ENCODE measurements at regions not wholly inside any gene's neighbourhood (a gene's known extent, or its start where the extent isn't known, plus 50 kb on each side); places are given as distances from the start of the nearest gene placed in this dataset.

- TF ChIP-seq CTCF (IDR thresholded peaks at IDR 0.05; ENCODE audit: insufficient read depth, low read length), result no peak
- H3K4me3 ChIP-seq (ENCODE audit: low read depth, low read length), result no peak overlapping the region
- DNase-seq (ENCODE audit: low read depth), result no peak
Observed at GRCh38 chrX:103158317-103158621, 56.6 kb upstream of the BEX4 start.

- H3K4me3 ChIP-seq (ENCODE audit: low read depth, low read length), result no peak overlapping the region
- peak; percentile 72 for TF ChIP-seq CTCF (IDR thresholded peaks at IDR 0.05; ENCODE audit: insufficient read depth, low read length)
- DNase-seq (ENCODE audit: low read depth), result peak; percentile 70
Observed at GRCh38 chrX:103157496-103158316, 57.2 kb upstream of the BEX4 start.

- TF ChIP-seq CTCF (IDR thresholded peaks at IDR 0.05; ENCODE audit: insufficient read depth, low read length), result no peak
- no peak overlapping the region for H3K4me3 ChIP-seq (ENCODE audit: low read depth, low read length)
- DNase-seq (ENCODE audit: low read depth), result peak; percentile 47
Observed at GRCh38 chrX:103155201-103155600, 59.7 kb upstream of the BEX4 start.

- no peak overlapping the region for H3K4me3 ChIP-seq (ENCODE audit: low read depth, low read length)
- DNase-seq (ENCODE audit: low read depth), result no peak
- no peak for TF ChIP-seq CTCF (IDR thresholded peaks at IDR 0.05; ENCODE audit: insufficient read depth, low read length)
Observed at GRCh38 chrX:103153661-103154060, 60.7 kb upstream of the NXF3 start.

GRCh38 chrX:103151799-103152198 is 58.9 kb upstream of the NXF3 start:
- no peak for TF ChIP-seq CTCF (IDR thresholded peaks at IDR 0.05; ENCODE audit: insufficient read depth, low read length)
- DNase-seq (ENCODE audit: low read depth), result no peak
- H3K4me3 ChIP-seq (ENCODE audit: low read depth, low read length), result no peak overlapping the region

- no peak for DNase-seq (ENCODE audit: low read depth)
- no peak overlapping the region for H3K4me3 ChIP-seq (ENCODE audit: low read depth, low read length)
Observed at GRCh38 chrX:103149652-103150051, 56.7 kb upstream of the NXF3 start.

More at GRCh38 chrX:103149652-103150051, 56.7 kb upstream of the NXF3 start:
- TF ChIP-seq CTCF (IDR thresholded peaks at IDR 0.05; ENCODE audit: insufficient read depth, low read length), result no peak

Measured in fibroblast of the aortic adventitia (primary cell).